ENCODE measurements at regions not wholly inside any gene's neighbourhood (a gene's known extent, or its start where the extent isn't known, plus 50 kb on each side); places are given as distances from the start of the nearest gene placed in this dataset.

DNA sequence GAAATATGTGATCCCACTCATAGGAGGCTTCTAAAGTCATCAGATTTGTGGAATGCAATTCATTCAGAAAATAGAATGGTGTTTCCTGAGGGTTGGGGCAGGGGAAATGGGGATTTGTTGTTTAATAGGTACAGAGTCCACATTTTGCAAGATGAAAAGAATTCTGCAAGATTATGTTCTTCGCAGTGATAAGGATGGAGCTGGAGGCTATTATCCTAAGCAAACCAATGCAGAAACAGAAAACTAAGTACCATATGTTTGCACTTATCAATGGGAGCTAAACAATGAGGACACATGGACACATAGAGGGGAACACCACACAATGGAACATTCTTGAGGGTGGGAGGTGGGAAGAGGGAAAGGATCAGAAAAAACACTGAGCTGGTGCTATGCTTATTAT lies 144.3 kb upstream of the NLGN4X start:
- no peak overlapping the region for H2AK5ac ChIP-seq (ENCODE audit: low read length)
- no peak overlapping the region for H2BK12ac ChIP-seq (ENCODE audit: low read length)
- H3K27ac ChIP-seq (ENCODE audit: low read depth, low read length), result no peak overlapping the region
- H2BK120ac ChIP-seq (ENCODE audit: insufficient read depth, low read length, poor library complexity), result no peak overlapping the region
- no peaks in the 10 kb centered on the region for H3K79me1 ChIP-seq (ENCODE audit: low read length)
- H4K8ac ChIP-seq (ENCODE audit: low read depth, low read length), result no peak overlapping the region
- no peaks in the 10 kb centered on the region for H3K4me1 ChIP-seq (ENCODE audit: control insufficient read depth in 1 of 2, insufficient read depth in 2 of 2, low read length in 2 of 2)
- no peak overlapping the region for H2BK5ac ChIP-seq (ENCODE audit: low read depth, low read length, poor library complexity)
- H2AFZ ChIP-seq (ENCODE audit: insufficient read depth, low read length, poor library complexity), result no peak overlapping the region
- H3K14ac ChIP-seq (ENCODE audit: low read length), result no peak overlapping the region
- no peak overlapping the region for H3K4ac ChIP-seq (ENCODE audit: low read depth, low read length)
- no peak for DNase-seq
- no peak overlapping the region for H3K9ac ChIP-seq (ENCODE audit: low read length)
- no peak overlapping the region for H3K18ac ChIP-seq (ENCODE audit: low read length)
- H4K12ac ChIP-seq (ENCODE audit: low read depth, low read length), result no peak overlapping the region
- H3K27me3 ChIP-seq (ENCODE audit: insufficient read depth, low read length), result no peaks in the 10 kb centered on the region
- WGBS (ENCODE audit: extremely low coverage, insufficient coverage, insufficient read length), result no CpG with 5 or more reads among the region's 1 CpG
- H3K4me2 ChIP-seq (ENCODE audit: low read length), result no peak overlapping the region
- no peaks in the 10 kb centered on the region for H3K79me2 ChIP-seq (ENCODE audit: control insufficient read depth, insufficient read depth, low read length, poor library complexity)
- H3K9me3 ChIP-seq (ENCODE audit: insufficient read depth, low read depth, low read length), result no peaks in the 10 kb centered on the region
- H4K91ac ChIP-seq (ENCODE audit: low read depth, low read length), result no peak overlapping the region
- H3K4me3 ChIP-seq (ENCODE audit: low read depth, low read length), result no peak overlapping the region
- H3K36me3 ChIP-seq (ENCODE audit: control insufficient read depth in 1 of 2, insufficient read depth in 2 of 2, low read length in 2 of 2), result no peaks in the 10 kb centered on the region
- H3K23ac ChIP-seq (ENCODE audit: low read length), result no peak overlapping the region

DNA sequence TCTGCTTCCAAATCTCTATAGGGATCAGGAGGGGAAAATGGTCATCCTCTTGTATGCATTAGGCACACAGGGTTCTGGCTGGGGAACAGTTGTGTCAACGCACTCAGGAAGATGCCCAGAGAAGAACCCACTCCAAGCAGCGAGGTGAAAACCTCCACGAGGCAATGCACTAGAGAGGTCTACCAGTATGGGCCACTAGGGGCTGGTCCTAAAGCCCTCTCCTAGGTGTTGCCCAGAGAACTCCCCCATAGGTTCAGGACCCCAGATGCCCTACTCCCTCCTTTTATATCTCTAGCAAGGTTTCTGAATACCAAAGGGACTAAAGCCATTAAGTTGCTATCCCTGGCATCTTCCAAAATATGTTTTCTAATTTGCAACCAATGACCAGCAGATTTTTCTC lies 142.7 kb upstream of the NLGN4X start:
- no peak overlapping the region for H2AK5ac ChIP-seq (ENCODE audit: low read length)
- H3K36me3 ChIP-seq (ENCODE audit: control insufficient read depth in 1 of 2, insufficient read depth in 2 of 2, low read length in 2 of 2), result no peaks in the 10 kb centered on the region
- no peak overlapping the region for H3K9ac ChIP-seq (ENCODE audit: low read length)
- H4K8ac ChIP-seq (ENCODE audit: low read depth, low read length), result no peak overlapping the region
- no peaks in the 10 kb centered on the region for H3K79me2 ChIP-seq (ENCODE audit: control insufficient read depth, insufficient read depth, low read length, poor library complexity)
- no CpG with 5 or more reads among the region's 3 CpGs for WGBS (ENCODE audit: extremely low coverage, insufficient coverage, insufficient read length)
- no peak overlapping the region for H2BK5ac ChIP-seq (ENCODE audit: low read depth, low read length, poor library complexity)
- no peaks in the 10 kb centered on the region for H3K4me1 ChIP-seq (ENCODE audit: control insufficient read depth in 1 of 2, insufficient read depth in 2 of 2, low read length in 2 of 2)
- no peak for DNase-seq
- no peak overlapping the region for H3K23ac ChIP-seq (ENCODE audit: low read length)
- H2AFZ ChIP-seq (ENCODE audit: insufficient read depth, low read length, poor library complexity), result no peak overlapping the region
- no peaks in the 10 kb centered on the region for H3K9me3 ChIP-seq (ENCODE audit: insufficient read depth, low read depth, low read length)
- H3K4ac ChIP-seq (ENCODE audit: low read depth, low read length), result no peak overlapping the region
- H3K79me1 ChIP-seq (ENCODE audit: low read length), result no peaks in the 10 kb centered on the region
- no peaks in the 10 kb centered on the region for H3K27me3 ChIP-seq (ENCODE audit: insufficient read depth, low read length)
- no peak overlapping the region for H2BK120ac ChIP-seq (ENCODE audit: insufficient read depth, low read length, poor library complexity)
- no peak overlapping the region for H3K27ac ChIP-seq (ENCODE audit: low read depth, low read length)
- H3K4me3 ChIP-seq (ENCODE audit: low read depth, low read length), result no peak overlapping the region
- no peak overlapping the region for H4K91ac ChIP-seq (ENCODE audit: low read depth, low read length)
- no peak overlapping the region for H4K12ac ChIP-seq (ENCODE audit: low read depth, low read length)
- no peak overlapping the region for H3K14ac ChIP-seq (ENCODE audit: low read length)
- H3K18ac ChIP-seq (ENCODE audit: low read length), result no peak overlapping the region
- no peak overlapping the region for H2BK12ac ChIP-seq (ENCODE audit: low read length)
- no peak overlapping the region for H3K4me2 ChIP-seq (ENCODE audit: low read length)

DNA sequence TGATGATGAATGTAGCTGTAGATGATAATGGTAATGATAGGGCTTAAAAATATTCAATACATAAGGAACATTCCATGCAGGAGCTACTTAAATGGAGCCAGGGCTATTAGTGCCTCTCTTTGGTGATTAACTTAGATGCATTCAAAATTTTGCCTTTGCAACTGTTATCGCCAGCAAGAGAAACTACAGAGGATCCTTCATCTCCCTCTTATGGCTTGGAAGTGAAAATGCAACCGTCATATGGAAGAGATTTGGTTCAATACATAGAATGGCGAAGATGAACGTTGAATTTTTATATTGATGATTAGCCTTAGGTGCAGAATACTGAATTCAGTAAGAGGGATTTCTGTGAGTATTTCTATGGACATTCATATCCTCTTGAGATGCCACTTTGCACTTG lies 134.5 kb upstream of the NLGN4X start:
- no peak overlapping the region for H2AK5ac ChIP-seq (ENCODE audit: low read length)
- no peaks in the 10 kb centered on the region for H3K27me3 ChIP-seq (ENCODE audit: insufficient read depth, low read length)
- peak in 1 of 2 donors; percentile 36 for DNase-seq
- H3K9ac ChIP-seq (ENCODE audit: low read length), result no peak overlapping the region
- no peak overlapping the region for H2BK12ac ChIP-seq (ENCODE audit: low read length)
- H3K9me3 ChIP-seq (ENCODE audit: insufficient read depth, low read depth, low read length), result no peaks in the 10 kb centered on the region
- no peak overlapping the region for H4K91ac ChIP-seq (ENCODE audit: low read depth, low read length)
- no peak overlapping the region for H3K4ac ChIP-seq (ENCODE audit: low read depth, low read length)
- H2AFZ ChIP-seq (ENCODE audit: insufficient read depth, low read length, poor library complexity), result no peak overlapping the region
- no peaks in the 10 kb centered on the region for H3K79me2 ChIP-seq (ENCODE audit: control insufficient read depth, insufficient read depth, low read length, poor library complexity)
- no peak overlapping the region for H3K23ac ChIP-seq (ENCODE audit: low read length)
- WGBS (ENCODE audit: extremely low coverage, insufficient coverage, insufficient read length), result no CpG with 5 or more reads among the region's 4 CpGs
- no peak overlapping the region for H3K14ac ChIP-seq (ENCODE audit: low read length)
- no peak overlapping the region for H4K8ac ChIP-seq (ENCODE audit: low read depth, low read length)
- H2BK5ac ChIP-seq (ENCODE audit: low read depth, low read length, poor library complexity), result no peak overlapping the region
- H3K4me3 ChIP-seq (ENCODE audit: low read depth, low read length), result no peak overlapping the region
- H3K79me1 ChIP-seq (ENCODE audit: low read length), result no peaks in the 10 kb centered on the region
- H2BK120ac ChIP-seq (ENCODE audit: insufficient read depth, low read length, poor library complexity), result no peak overlapping the region
- no peaks in the 10 kb centered on the region for H3K36me3 ChIP-seq (ENCODE audit: control insufficient read depth in 1 of 2, insufficient read depth in 2 of 2, low read length in 2 of 2)
- H4K12ac ChIP-seq (ENCODE audit: low read depth, low read length), result no peak overlapping the region
- no peak overlapping the region for H3K4me2 ChIP-seq (ENCODE audit: low read length)
- no peak overlapping the region for H3K27ac ChIP-seq (ENCODE audit: low read depth, low read length)
- H3K4me1 ChIP-seq (ENCODE audit: control insufficient read depth in 1 of 2, insufficient read depth in 2 of 2, low read length in 2 of 2), result peaks cover 0 to 2% of the 10 kb centered on the region in 2 experiments
- no peak overlapping the region for H3K18ac ChIP-seq (ENCODE audit: low read length)

DNA sequence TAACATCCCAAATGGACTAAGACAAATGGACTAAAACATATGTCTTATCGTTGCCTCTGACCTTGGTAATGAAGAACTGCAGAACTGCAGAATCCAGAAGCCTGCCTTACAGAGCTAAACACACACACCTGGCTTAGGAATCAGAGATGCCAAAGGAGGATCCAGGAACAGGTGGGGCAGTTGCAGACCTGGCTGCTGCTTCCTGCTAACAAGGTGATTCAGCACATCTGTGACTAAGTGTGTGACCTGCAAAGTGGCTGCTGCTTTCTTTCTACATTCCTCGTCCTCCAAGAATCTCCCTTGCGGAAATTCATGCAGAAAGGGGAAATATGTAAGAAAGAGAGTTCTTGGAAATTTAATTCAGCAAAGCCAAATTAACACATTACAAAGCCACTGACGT lies 96.8 kb upstream of the NLGN4X start:
- H3K9me3 ChIP-seq (ENCODE audit: insufficient read depth, low read depth, low read length), result no peaks in the 10 kb centered on the region
- no peak overlapping the region for H3K23ac ChIP-seq (ENCODE audit: low read length)
- no peak overlapping the region for H3K14ac ChIP-seq (ENCODE audit: low read length)
- no peak overlapping the region for H2AFZ ChIP-seq (ENCODE audit: insufficient read depth, low read length, poor library complexity)
- H2AK5ac ChIP-seq (ENCODE audit: low read length), result no peak overlapping the region
- H4K91ac ChIP-seq (ENCODE audit: low read depth, low read length), result no peak overlapping the region
- no peaks in the 10 kb centered on the region for H3K36me3 ChIP-seq (ENCODE audit: control insufficient read depth in 1 of 2, insufficient read depth in 2 of 2, low read length in 2 of 2)
- no peak overlapping the region for H4K8ac ChIP-seq (ENCODE audit: low read depth, low read length)
- no CpG with 5 or more reads among the region's 4 CpGs for WGBS (ENCODE audit: extremely low coverage, insufficient coverage, insufficient read length)
- no peaks in the 10 kb centered on the region for H3K79me2 ChIP-seq (ENCODE audit: control insufficient read depth, insufficient read depth, low read length, poor library complexity)
- H3K27ac ChIP-seq (ENCODE audit: low read depth, low read length), result no peak overlapping the region
- no peak overlapping the region for H3K18ac ChIP-seq (ENCODE audit: low read length)
- no peak overlapping the region for H2BK12ac ChIP-seq (ENCODE audit: low read length)
- no peak overlapping the region for H3K4me3 ChIP-seq (ENCODE audit: low read depth, low read length)
- DNase-seq, result no peak
- no peaks in the 10 kb centered on the region for H3K4me1 ChIP-seq (ENCODE audit: control insufficient read depth in 1 of 2, insufficient read depth in 2 of 2, low read length in 2 of 2)
- H2BK5ac ChIP-seq (ENCODE audit: low read depth, low read length, poor library complexity), result no peak overlapping the region
- H3K79me1 ChIP-seq (ENCODE audit: low read length), result no peaks in the 10 kb centered on the region
- H3K9ac ChIP-seq (ENCODE audit: low read length), result no peak overlapping the region
- no peak overlapping the region for H4K12ac ChIP-seq (ENCODE audit: low read depth, low read length)
- no peak overlapping the region for H3K4ac ChIP-seq (ENCODE audit: low read depth, low read length)
- H3K4me2 ChIP-seq (ENCODE audit: low read length), result no peak overlapping the region
- no peaks in the 10 kb centered on the region for H3K27me3 ChIP-seq (ENCODE audit: insufficient read depth, low read length)
- no peak overlapping the region for H2BK120ac ChIP-seq (ENCODE audit: insufficient read depth, low read length, poor library complexity)

Data from trophoblast cell (in vitro differentiated cells and primary cell).